HepG2 (cell line): ENCODE measurements at regions not wholly inside any gene's neighbourhood (a gene's known extent, or its start where the extent isn't known, plus 50 kb on each side); places are given as distances from the start of the nearest gene placed in this dataset.

Source experiments
- ATAC-seq: fragments of 200-7000 bp; cut with Tn5 transposase; 3 replicates; pipeline ENCODE4 v1.9.1; 2020; ENCODE audit warnings: mild to moderate bottlenecking, moderate library complexity
- BruUV-seq: library from RNA; stranded (reverse); fragments of 400-500 nt; replicated peaks from 2 replicates; lab custom pipeline; 2021; lab: Mats Ljungman, UMichigan
- CTCF ChIA-PET: fragments of 300-600 bp; formaldehyde crosslinking; extraction: SDS; loops from one replicate; lab custom pipeline; 2021; ENCODE audit warnings: low total read pairs, inconsistent platforms, low intra/inter-chr PET ratio; lab: Yijun Ruan, JAX
- POLR2A ChIA-PET: fragments of 350-600 bp; sonication (Branson Sonifier 250); formaldehyde crosslinking; loops from one replicate; lab custom pipeline; 2020; ENCODE audit warnings: antibody characterized with exemption, inconsistent platforms; lab: Yijun Ruan, JAX
- DNase-seq: peaks from one replicate; pipeline ENCODE4 v3.0.0-alpha.2; 2015; ENCODE audit warnings: low spot score
- FAIRE-seq: peaks from 3 replicates; lab custom pipeline; 2011; peaks lifted over from hg19 to GRCh38; lab: Jason Lieb, UNC
- H2AFZ ChIP-seq: one replicate; pipeline ENCODE4 v1.6.1; 2011; ENCODE audit warnings: low read length, inconsistent platforms
- H3K27ac ChIP-seq: fragments of 300-600 bp; 3 replicates; pipeline ENCODE4 v1.8.0; 2011; ENCODE audit warnings: mixed run types, mild to moderate bottlenecking, mixed read lengths, low read length, inconsistent platforms; ENCODE audit not compliant: insufficient read depth; ENCODE audit errors: extremely low read length
- H3K27me3 ChIP-seq, 2 experiments: fragments of 200-600 bp in 1 of 2; 2 replicates in 1 of 2; 3 replicates in 1 of 2; pipeline versions ENCODE4 v1.6.0 to v1.8.0; 2011; ENCODE audit warnings: low read length in 2 of 2, mild to moderate bottlenecking in 2 of 2, moderate library complexity in 2 of 2, inconsistent platforms in 1 of 2; ENCODE audit not compliant: insufficient read depth in 2 of 2, control insufficient read depth in 1 of 2
- H3K36me3 ChIP-seq, 2 experiments: fragments of 200-600 bp in 1 of 2; replicated peaks in 1 of 2; 2 replicates in 1 of 2; 3 replicates in 1 of 2; pipeline versions ENCODE4 v1.5.1 to v1.8.0; 2011; ENCODE audit warnings: low read length in 2 of 2, inconsistent platforms in 1 of 2; ENCODE audit not compliant: insufficient read depth in 2 of 2, control insufficient read depth in 1 of 2
- H3K4me1 ChIP-seq: 2 replicates; pipeline ENCODE4 v1.5.1; 2012; ENCODE audit warnings: low read length, inconsistent platforms; ENCODE audit not compliant: insufficient read depth
- H3K4me2 ChIP-seq: 2 replicates; pipeline ENCODE4 v1.6.0; 2011; ENCODE audit warnings: low read depth, low read length, inconsistent platforms
- H3K4me3 ChIP-seq, 3 experiments: fragments of 200-600 bp in 1 of 3; sonication (generic), shearing (Covaris generic) in 1 of 3; replicated peaks in 1 of 3; 2 replicates each; pipeline ENCODE4 v1.5.1; 2011 to 2016; ENCODE audit warnings: low read length in 3 of 3, inconsistent platforms in 2 of 3, low read depth in 2 of 3, mild to moderate bottlenecking in 2 of 3, control low read depth in 1 of 3, mixed read lengths in 1 of 3; ENCODE audit not compliant: insufficient read depth in 1 of 3
- H3K79me2 ChIP-seq: one replicate; pipeline ENCODE4 v1.6.1; 2011; ENCODE audit warnings: low read length, inconsistent platforms; ENCODE audit not compliant: insufficient read depth
- H3K9ac ChIP-seq: 2 replicates; pipeline ENCODE4 v1.6.0; 2011; ENCODE audit warnings: mild to moderate bottlenecking, low read depth, low read length, inconsistent platforms; ENCODE audit not compliant: insufficient read depth
- H3K9me3 ChIP-seq: 2 replicates; pipeline ENCODE4 v1.5.1; 2012; ENCODE audit warnings: mild to moderate bottlenecking, low read length
- H4K20me1 ChIP-seq: 2 replicates; pipeline ENCODE4 v1.6.0; 2011; ENCODE audit warnings: inconsistent platforms, mild to moderate bottlenecking, low read length, moderate library complexity; ENCODE audit not compliant: insufficient read depth
- ETV6 ChIP-seq: sonication (generic); formaldehyde crosslinking; conservative IDR thresholded peaks from 2 replicates; pipeline ENCODE4 v1.4.0; 2020; ENCODE audit warnings: missing genetic modification reagents
- KLF9 ChIP-seq: IDR thresholded peaks from 2 replicates; pipeline ENCODE4 v1.6.1; 2016; ENCODE audit warnings: low read depth
- MAX ChIP-seq: IDR thresholded peaks from 2 replicates; pipeline ENCODE4 v1.6.1; 2012; ENCODE audit warnings: inconsistent platforms
- NCOA5 ChIP-seq: sonication (generic); formaldehyde crosslinking; IDR thresholded peaks from 2 replicates; pipeline ENCODE4 v1.4.0; 2020; ENCODE audit warnings: missing genetic modification reagents
- TRAFD1 ChIP-seq: sonication (generic); formaldehyde crosslinking; IDR thresholded peaks from 2 replicates; pipeline ENCODE4 v1.5.1; 2020; ENCODE audit warnings: missing genetic modification reagents, mild to moderate bottlenecking, borderline replicate concordance
- ZNF281 ChIP-seq: sonication (generic); formaldehyde crosslinking; IDR thresholded peaks from 2 replicates; pipeline ENCODE4 v1.4.0; 2020; ENCODE audit warnings: missing genetic modification reagents, borderline replicate concordance
- ZNF562 ChIP-seq: sonication (generic); formaldehyde crosslinking; IDR thresholded peaks from 2 replicates; pipeline ENCODE4 v1.8.0; 2022; ENCODE audit warnings: missing genetic modification reagents, borderline replicate concordance
- ZNF580 ChIP-seq: IDR thresholded peaks from 2 replicates; pipeline ENCODE4 v1.6.1; 2016; ENCODE audit warnings: low read depth, borderline replicate concordance
- ZNF713 ChIP-seq: sonication (generic); formaldehyde crosslinking; IDR thresholded peaks from 2 replicates; pipeline ENCODE4 v1.4.0; 2020; ENCODE audit warnings: mild to moderate bottlenecking, missing genetic modification reagents
- ZNF782 ChIP-seq: sonication (generic); formaldehyde crosslinking; IDR thresholded peaks from 2 replicates; pipeline ENCODE4 v1.4.0; 2020; ENCODE audit warnings: missing genetic modification reagents, mild to moderate bottlenecking, borderline replicate concordance
- ZNF792 ChIP-seq: IDR thresholded peaks from 2 replicates; pipeline ENCODE4 v1.6.1; 2016
- WGBS: methylation state at CpG from one replicate; pipeline ENCODE4 v1.1.6; 2017; ENCODE audit warnings: low lambda C conversion rate; 5-methylcytosine and 5-hydroxymethylcytosine counted together
- in situ Hi-C: cut with HindIII; loops from 2 replicates; pipeline ENCODE4 v1.10.0; 2017; ENCODE audit warnings: low pct_unique_long_range_greater_than_20kb; ENCODE audit not compliant: extremely low pct_ligation_motif_present
- intact Hi-C: fragments of 100-400 bp; cut with micrococcal nuclease; formaldehyde crosslinking; loops from one replicate; pipeline ENCODE4 v1.10.0; 2022; ENCODE audit not compliant: unreplicated experiment

- Histone ChIP-seq H3K9ac (no peak overlapping the region), H3K27ac (no peak overlapping the region), H3K79me2 (no peaks in the 10 kb centered on the region), H3K4me3 (no peak overlapping the region), H3K4me1 (no peaks in the 10 kb centered on the region), H2AFZ (no peak overlapping the region), H3K9me3 (peaks cover 7% of the 10 kb centered on the region; the same call in 1 of the 2 replicates), H4K20me1 (no peaks in the 10 kb centered on the region), H3K27me3 (no peaks in the 10 kb centered on the region), H3K4me2 (no peak overlapping the region), H3K36me3 (no peaks in the 10 kb centered on the region)
- no peak for DNase-seq
- ChIA-PET CTCF (no interaction called here), POLR2A (no interaction called here)
- in situ Hi-C loops (no loop called here), intact Hi-C loops (no loop called here)
- no TSS peak for BruUV-seq
- FAIRE-seq, result no peak
- 15% methylated on average over 4 of the region's 4 CpGs for WGBS
- ATAC-seq, result no peak
- TF ChIP-seq MAX (no peak), ZNF562 (no peak), ETV6 (CRISPR knock-in tag) (no peak), KLF9 (no peak), ZNF713 (CRISPR knock-in tag) (no peak), ZNF580 (no peak), ZNF792 (CRISPR knock-in tag) (no peak), ZNF782 (CRISPR knock-in tag) (no peak), ZNF281 (no peak), NCOA5 (no peak), TRAFD1 (CRISPR knock-in tag) (no peak)
Measured at GRCh38 chr3:164450276-164450905, 627.9 kb downstream of the SI start.
